Spinal cord (tissue), 9 donors: ENCODE measurements at regions not wholly inside any gene's neighbourhood (a gene's known extent, or its start where the extent isn't known, plus 50 kb on each side); places are given as distances from the start of the nearest gene placed in this dataset.

Experiments
- DNase-seq, 6 donors: peaks; one replicate each; pipeline versions ENCODE4 v3.0.0 to v3.0.0-alpha.2; 2013 to 2015; ENCODE audit warnings: low spot score in 6 of 6, low read depth in 4 of 6
- H3K27ac ChIP-seq: one replicate; pipeline ENCODE4 v1.5.1; 2013; ENCODE audit warnings: low read depth, low read length, control low read depth
- H3K27me3 ChIP-seq: one replicate; pipeline ENCODE4 v1.6.1; 2013; ENCODE audit warnings: low read length; ENCODE audit not compliant: control insufficient read depth, insufficient read depth
- H3K36me3 ChIP-seq: one replicate; pipeline ENCODE4 v1.6.1; 2013; ENCODE audit warnings: low read length; ENCODE audit not compliant: control insufficient read depth, insufficient read depth
- H3K4me1 ChIP-seq: one replicate; pipeline ENCODE4 v1.6.1; 2013; ENCODE audit warnings: low read length; ENCODE audit not compliant: control insufficient read depth, insufficient read depth
- H3K4me3 ChIP-seq: one replicate; pipeline ENCODE4 v1.5.1; 2013; ENCODE audit warnings: low read depth, low read length, control low read depth
- H3K9me3 ChIP-seq: one replicate; pipeline ENCODE4 v1.6.1; 2013; ENCODE audit warnings: low read length; ENCODE audit not compliant: control insufficient read depth, insufficient read depth
- WGBS: methylation state at CpG from one replicate; pipeline ENCODE4 v1.1.5; 2013; ENCODE audit warnings: missing lambda C conversion rate; ENCODE audit not compliant: insufficient coverage; 5-methylcytosine and 5-hydroxymethylcytosine counted together
- donor health status: healthy.

- Histone ChIP-seq H3K27ac (no peak overlapping the region), H3K27me3 (no peaks in the 10 kb centered on the region), H3K9me3 (no peaks in the 10 kb centered on the region), H3K4me1 (no peaks in the 10 kb centered on the region), H3K36me3 (no peaks in the 10 kb centered on the region), H3K4me3 (no peak overlapping the region)
- no CpG with 5 or more reads among the region's 1 CpG for WGBS
- no peak for DNase-seq
Measured at GRCh38 chr12:43132291-43132690, 419.7 kb downstream of the ADAMTS20 start.

DNA sequence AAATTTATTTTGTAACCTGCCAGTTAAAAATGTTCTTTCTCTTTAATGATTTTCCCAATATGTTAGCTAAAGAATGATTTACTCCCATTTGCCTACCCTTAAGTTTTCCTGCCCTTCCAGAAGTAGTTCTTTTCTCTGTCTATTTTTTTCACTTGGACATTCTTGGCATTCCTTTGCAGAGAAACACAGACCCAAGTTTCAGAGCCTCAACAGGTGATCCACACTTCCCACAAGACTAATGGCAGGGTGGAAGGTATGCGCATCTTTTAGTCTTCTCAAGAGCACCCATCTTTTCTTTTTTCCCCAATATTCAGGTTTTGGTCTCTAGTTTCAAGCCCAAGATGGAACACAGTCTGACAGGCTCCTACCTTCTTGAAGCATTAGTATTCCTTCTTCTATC, 420.7 kb downstream of the ADAMTS20 start:
- no peaks in the 10 kb centered on the region for H3K4me1 ChIP-seq
- WGBS = no CpG with 5 or more reads among the region's 1 CpG
- H3K4me3 ChIP-seq = no peak overlapping the region
- H3K27ac ChIP-seq = no peak overlapping the region
- DNase-seq = no peak
- H3K36me3 ChIP-seq = no peaks in the 10 kb centered on the region
- no peaks in the 10 kb centered on the region for H3K27me3 ChIP-seq
- no peaks in the 10 kb centered on the region for H3K9me3 ChIP-seq

GRCh38 chr12:43127886-43128549, 424.0 kb downstream of the ADAMTS20 start:
- Histone ChIP-seq H3K36me3 (no peaks in the 10 kb centered on the region), H3K27me3 (no peaks in the 10 kb centered on the region), H3K27ac (no peak overlapping the region), H3K4me1 (no peaks in the 10 kb centered on the region), H3K4me3 (no peak overlapping the region), H3K9me3 (no peaks in the 10 kb centered on the region)
- DNase-seq = peak in 1 of 6 donors; percentile 39
- 83% methylated on average over 1 of the region's 3 CpGs for WGBS

DNA sequence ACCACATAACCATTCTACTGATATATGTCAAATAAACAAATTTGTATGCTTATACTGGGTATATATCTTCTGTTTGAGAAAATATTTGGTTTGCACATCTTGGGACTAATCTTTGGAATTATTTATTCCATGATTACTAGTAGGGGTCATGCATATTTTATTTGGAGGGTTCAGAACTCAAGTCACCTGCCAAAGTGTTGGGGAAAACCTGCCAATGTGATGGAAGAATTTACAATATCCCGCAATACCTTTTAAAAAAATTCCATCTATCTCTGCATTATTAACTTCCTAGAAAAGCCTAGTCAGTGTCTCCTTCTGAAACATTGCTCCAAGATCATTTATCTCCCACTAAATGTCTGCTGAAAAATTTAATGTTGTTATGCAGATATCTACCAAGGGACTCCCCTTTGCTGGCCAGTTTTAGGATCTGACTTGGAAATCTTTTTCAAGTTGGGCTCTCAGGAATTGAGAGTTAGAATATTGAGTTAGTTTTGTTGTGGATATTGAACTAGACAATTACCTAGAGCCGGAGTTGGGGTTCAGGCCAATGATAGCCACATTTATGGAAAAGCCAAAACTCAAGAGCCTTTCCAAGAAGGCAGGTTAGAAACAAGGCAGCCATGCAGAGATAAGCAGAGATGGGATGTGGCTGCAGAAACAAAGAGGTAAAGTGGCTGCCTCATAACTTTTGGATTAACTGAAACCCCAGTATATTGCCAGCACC, 425.2 kb downstream of the ADAMTS20 start:
- Histone ChIP-seq H3K36me3 (no peaks in the 10 kb centered on the region), H3K27ac (no peak overlapping the region), H3K9me3 (no peaks in the 10 kb centered on the region), H3K27me3 (no peaks in the 10 kb centered on the region), H3K4me3 (no peak overlapping the region), H3K4me1 (no peaks in the 10 kb centered on the region)
- DNase-seq = no peak
- WGBS = 100% methylated on average over 1 of the region's 2 CpGs

DNA sequence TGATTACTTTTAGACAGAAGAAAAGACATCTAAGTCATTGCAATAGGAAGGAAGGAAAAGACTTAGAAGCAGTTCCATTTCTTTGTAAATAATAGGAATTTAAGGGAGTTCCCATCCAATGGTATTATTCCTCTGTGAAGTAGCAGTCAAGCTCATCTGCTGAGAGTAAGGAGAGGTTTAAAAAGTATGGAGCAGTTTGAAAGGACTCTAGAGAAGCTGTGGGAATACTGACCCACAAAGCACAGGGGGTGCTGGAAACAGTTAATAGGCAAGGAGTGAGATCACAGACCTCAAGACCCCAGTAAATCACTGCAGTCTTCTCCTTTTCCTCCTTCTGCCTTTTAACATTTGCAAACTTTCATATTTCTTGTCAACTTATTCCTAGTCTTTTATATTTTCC, 428.5 kb downstream of the ADAMTS20 start:
- Histone ChIP-seq H3K9me3 (no peaks in the 10 kb centered on the region), H3K27ac (no peak overlapping the region), H3K27me3 (no peaks in the 10 kb centered on the region), H3K4me1 (no peaks in the 10 kb centered on the region), H3K36me3 (no peaks in the 10 kb centered on the region), H3K4me3 (no peak overlapping the region)
- no peak for DNase-seq

GRCh38 chr12:43120150-43120549, 431.9 kb downstream of the ADAMTS20 start:
- no peaks in the 10 kb centered on the region for H3K4me1 ChIP-seq
- no peak overlapping the region for H3K4me3 ChIP-seq
- H3K9me3 ChIP-seq = no peaks in the 10 kb centered on the region
- no peak for DNase-seq
- H3K27me3 ChIP-seq = no peaks in the 10 kb centered on the region
- no peak overlapping the region for H3K27ac ChIP-seq
- H3K36me3 ChIP-seq = no peaks in the 10 kb centered on the region
- no CpG with 5 or more reads among the region's 1 CpG for WGBS

GRCh38 chr12:43118881-43119280, 433.1 kb downstream of the ADAMTS20 start:
- no peaks in the 10 kb centered on the region for H3K4me1 ChIP-seq
- H3K27me3 ChIP-seq = no peaks in the 10 kb centered on the region
- H3K4me3 ChIP-seq = no peak overlapping the region
- no peaks in the 10 kb centered on the region for H3K9me3 ChIP-seq
- H3K27ac ChIP-seq = no peak overlapping the region
- H3K36me3 ChIP-seq = no peaks in the 10 kb centered on the region
- no peak for DNase-seq

- no peak overlapping the region for H3K27ac ChIP-seq
- no peak overlapping the region for H3K4me3 ChIP-seq
- no peaks in the 10 kb centered on the region for H3K4me1 ChIP-seq
- H3K9me3 ChIP-seq = no peaks in the 10 kb centered on the region
- no peaks in the 10 kb centered on the region for H3K36me3 ChIP-seq
- H3K27me3 ChIP-seq = no peaks in the 10 kb centered on the region
- DNase-seq = no peak
Measured at GRCh38 chr12:43118234-43118633, 433.8 kb downstream of the ADAMTS20 start.

- no peaks in the 10 kb centered on the region for H3K4me1 ChIP-seq
- WGBS = 100% methylated on average over 1 of the region's 3 CpGs
- no peak for DNase-seq
- no peaks in the 10 kb centered on the region for H3K9me3 ChIP-seq
- no peak overlapping the region for H3K4me3 ChIP-seq
- H3K27me3 ChIP-seq = no peaks in the 10 kb centered on the region
- H3K36me3 ChIP-seq = no peaks in the 10 kb centered on the region
- no peak overlapping the region for H3K27ac ChIP-seq
Measured at GRCh38 chr12:43117226-43117930, 434.6 kb downstream of the ADAMTS20 start.
